ENCODE measurements at regions not wholly inside any gene's neighbourhood (a gene's known extent, or its start where the extent isn't known, plus 50 kb on each side); places are given as distances from the start of the nearest gene placed in this dataset.

GRCh38 chr13:107553838-107554237 is 661.5 kb downstream of the LIG4 start:
- DNase-seq: no peak

- DNase-seq: no peak
Measured at GRCh38 chr13:107551521-107551920, 663.8 kb downstream of the LIG4 start.

GRCh38 chr13:107548338-107548737 is 667.0 kb downstream of the LIG4 start:
- DNase-seq: no peak

- no peak for DNase-seq
Measured at GRCh38 chr13:107545946-107546502, 669.3 kb downstream of the LIG4 start.

- DNase-seq: no peak
Measured at GRCh38 chr13:107534548-107534947, 680.8 kb downstream of the LIG4 start.

GRCh38 chr13:107531816-107532215 is 683.5 kb downstream of the LIG4 start:
- no peak for DNase-seq

- no peak for DNase-seq
Measured at GRCh38 chr13:107531180-107531579, 684.2 kb downstream of the LIG4 start.

- no peak for DNase-seq
Measured at GRCh38 chr13:107529035-107529434, 686.3 kb downstream of the LIG4 start.

- DNase-seq: no peak
Measured at GRCh38 chr13:107518780-107519179, 696.6 kb downstream of the LIG4 start.

GRCh38 chr13:107518292-107518691 is 697.0 kb downstream of the LIG4 start:
- DNase-seq: no peak

GRCh38 chr13:107516517-107516916 is 698.8 kb downstream of the LIG4 start:
- no peak for DNase-seq

- no peak for DNase-seq
Measured at GRCh38 chr13:107512551-107512950, 702.8 kb downstream of the LIG4 start.

GRCh38 chr13:107497661-107498060 is 717.7 kb downstream of the LIG4 start:
- no peak for DNase-seq

GRCh38 chr13:107493266-107493665 is 722.1 kb downstream of the LIG4 start:
- DNase-seq: no peak

- no peak for DNase-seq
Measured at GRCh38 chr13:107482688-107483087, 732.6 kb downstream of the LIG4 start.

GRCh38 chr13:107480130-107480529 is 735.2 kb downstream of the LIG4 start:
- no peak for DNase-seq

- no peak for DNase-seq
Measured at GRCh38 chr13:107477772-107478379, 737.5 kb downstream of the LIG4 start.

- DNase-seq: no peak
Measured at GRCh38 chr13:107475753-107476453, 739.4 kb downstream of the LIG4 start.

- no peak for DNase-seq
Measured at GRCh38 chr13:107473253-107473652, 742.1 kb downstream of the LIG4 start.

- DNase-seq: no peak
Measured at GRCh38 chr13:107466326-107467099, 748.8 kb downstream of the LIG4 start.

- DNase-seq: no peak
Measured at GRCh38 chr13:107462501-107462900, 752.8 kb downstream of the LIG4 start.

GRCh38 chr13:107461751-107462150 is 753.6 kb downstream of the LIG4 start:
- DNase-seq: no peak

GRCh38 chr13:107459430-107459829 is 755.9 kb downstream of the LIG4 start:
- no peak for DNase-seq

- no peak for DNase-seq
Measured at GRCh38 chr13:107458269-107458668, 757.1 kb downstream of the LIG4 start.
